ENCODE measurements at regions not wholly inside any gene's neighbourhood (a gene's known extent, or its start where the extent isn't known, plus 50 kb on each side); places are given as distances from the start of the nearest gene placed in this dataset.
"Not testable (repeated sequence)": the region's sequence is repeated elsewhere in the genome, so short reads cannot be mapped to it uniquely, and the experiment has no call there.

DNA sequence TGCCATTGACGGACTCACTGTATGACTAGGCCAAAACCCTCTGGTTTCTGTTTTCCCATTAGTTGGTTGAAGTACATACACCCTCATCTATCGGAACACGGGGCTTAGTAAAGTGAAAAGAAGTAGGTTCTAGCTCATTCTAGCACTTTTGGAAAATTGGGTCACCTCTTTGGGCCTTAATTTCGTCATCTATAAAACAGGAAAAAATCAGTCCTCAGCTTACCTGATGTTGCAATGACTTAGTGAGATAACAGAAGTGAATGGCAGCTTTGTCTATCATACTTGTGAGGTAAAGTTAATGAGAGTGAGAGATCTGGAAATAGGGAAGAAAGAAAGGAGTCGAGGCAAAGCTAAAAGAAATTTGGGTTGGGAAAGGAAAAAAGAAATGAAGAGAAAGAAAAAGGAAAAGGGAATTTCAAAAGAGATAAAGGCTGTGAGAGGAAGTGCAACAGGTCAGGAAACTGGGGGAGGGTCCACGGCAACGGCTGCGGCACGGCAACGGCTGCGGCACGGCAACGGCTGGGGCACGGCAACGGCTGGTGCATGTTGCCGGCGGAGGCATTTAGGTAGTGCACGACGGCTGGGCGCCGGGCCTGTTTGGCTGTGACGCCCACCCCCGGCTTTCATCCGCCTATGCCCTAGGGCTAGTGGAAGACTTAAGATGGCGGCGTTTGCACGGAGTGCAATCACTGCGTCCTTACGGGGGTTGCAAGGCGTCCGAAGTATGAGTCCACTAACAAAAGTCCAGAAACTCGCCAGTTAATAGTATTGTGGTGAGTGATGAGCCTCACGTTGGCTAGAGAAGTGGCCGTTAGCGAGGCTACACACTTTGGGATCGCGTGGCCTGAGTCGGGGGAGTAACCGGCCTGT, 91.4 kb upstream of the XIST start:
- peak; percentile 86 for DNase-seq

DNA sequence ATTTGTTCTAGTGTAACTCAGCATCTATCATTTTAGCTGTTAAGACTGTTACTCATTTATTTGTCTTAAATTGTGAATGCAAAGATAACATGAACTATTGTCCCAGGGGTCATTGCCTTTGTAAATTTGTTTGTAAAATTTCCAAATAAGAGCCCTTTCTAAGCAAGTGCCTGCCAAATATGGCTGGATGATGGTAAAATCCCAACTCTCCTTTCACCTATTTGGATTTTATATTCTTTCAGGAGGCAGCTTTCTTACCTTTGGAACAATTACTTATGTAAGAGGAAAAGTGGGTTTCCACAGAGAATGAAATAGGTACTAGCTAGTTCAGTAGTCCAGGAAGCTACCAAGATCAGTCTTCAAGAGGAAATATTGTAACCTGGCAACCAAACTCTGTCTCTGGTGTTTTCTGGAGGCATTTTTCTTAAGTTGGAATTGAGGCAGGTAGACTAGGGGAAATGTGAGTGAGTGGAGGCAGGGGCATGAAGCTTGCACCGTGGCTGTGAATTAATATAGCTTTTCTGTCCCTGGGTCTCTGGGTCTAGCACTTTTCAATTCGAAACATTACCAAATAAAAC, 88.5 kb upstream of the XIST start:
- DNase-seq: no peak

DNA sequence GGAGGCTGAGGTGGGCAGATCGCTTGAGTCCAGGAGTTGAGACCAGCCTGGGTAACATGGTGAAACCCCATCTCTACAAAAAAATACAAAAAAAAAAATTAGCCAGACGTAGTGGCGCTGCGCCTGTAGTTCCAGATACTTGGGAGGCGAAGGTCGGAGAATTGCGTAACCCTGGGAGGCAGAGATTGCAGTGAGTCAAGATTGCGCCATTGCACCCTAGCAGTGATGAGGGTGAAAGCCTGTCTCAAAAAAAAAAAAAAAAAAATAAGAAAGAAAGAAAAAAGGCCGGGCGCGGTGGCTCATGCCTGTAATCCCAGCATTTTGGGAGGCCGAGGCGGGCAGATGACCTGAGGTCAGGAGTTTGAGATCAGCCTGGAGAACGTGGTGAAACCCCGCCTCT, 85.3 kb upstream of the XIST start:
- not testable (repeated sequence) for DNase-seq

DNA sequence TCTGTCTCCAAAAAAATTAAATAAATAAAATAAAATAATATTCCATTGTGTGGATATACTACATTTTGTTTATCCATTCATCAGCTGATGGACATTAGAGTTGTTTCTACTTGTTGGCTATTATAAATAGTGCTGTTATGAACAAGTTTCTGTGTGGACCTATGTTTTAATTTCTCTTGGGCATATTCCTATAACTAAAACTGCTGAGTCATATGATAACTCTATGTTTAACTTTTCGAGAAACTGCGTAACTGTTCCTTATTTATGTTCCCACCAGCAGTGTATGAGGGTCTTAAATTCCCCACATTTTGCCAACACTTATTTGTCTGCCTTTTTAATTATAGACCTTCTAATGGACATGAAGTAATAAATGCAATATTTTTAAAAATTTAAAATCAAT, 80.0 kb upstream of the XIST start:
- DNase-seq: no peak

DNA sequence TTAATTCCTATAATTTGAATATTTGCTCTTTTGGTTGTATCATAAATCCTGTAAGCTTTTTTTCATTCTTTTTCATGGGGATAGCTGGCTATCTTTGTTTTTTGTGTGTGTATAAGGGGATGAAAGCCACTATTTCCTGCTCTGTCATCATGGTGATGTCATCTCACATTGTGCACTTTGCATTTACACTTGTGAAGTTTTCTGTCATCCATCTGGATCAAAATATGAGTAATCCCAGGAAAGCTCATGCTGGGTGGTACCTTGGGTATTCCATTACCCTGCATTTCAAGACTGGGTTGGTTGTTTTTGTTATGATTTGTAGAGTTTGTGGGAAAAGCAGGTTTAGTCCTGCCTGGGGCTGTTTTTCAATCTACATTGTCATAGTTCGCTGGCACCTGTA, 77.8 kb upstream of the XIST start:
- no peak for DNase-seq

DNA sequence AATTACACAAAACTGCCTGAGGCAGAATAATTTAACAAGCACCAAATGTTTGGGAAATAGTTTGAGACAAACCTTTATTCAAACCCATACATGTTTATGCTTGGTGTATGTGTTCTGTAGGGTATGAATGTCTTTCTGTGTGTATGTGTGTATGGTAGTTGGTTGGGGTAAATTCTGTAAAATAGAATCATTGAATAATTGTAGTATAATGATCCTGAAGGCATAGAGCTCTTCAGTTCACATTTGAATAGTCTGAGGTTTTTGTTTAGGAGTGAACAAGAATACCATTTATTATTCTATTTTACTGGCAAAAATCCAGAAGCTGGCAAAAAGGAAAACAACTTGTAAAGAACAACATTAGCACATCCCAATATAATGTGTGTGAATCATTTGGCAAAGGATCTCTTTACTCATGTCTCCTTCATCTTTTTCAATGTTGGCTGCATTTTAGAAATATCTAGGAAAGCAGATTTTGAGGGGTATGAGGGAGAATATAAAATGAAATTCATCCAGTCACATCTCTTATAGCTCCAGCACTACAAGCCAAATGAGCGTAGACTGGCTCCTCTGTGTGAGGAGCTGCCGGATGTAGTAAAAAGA, 70.4 kb upstream of the XIST start:
- peak; percentile 23 for DNase-seq

DNA sequence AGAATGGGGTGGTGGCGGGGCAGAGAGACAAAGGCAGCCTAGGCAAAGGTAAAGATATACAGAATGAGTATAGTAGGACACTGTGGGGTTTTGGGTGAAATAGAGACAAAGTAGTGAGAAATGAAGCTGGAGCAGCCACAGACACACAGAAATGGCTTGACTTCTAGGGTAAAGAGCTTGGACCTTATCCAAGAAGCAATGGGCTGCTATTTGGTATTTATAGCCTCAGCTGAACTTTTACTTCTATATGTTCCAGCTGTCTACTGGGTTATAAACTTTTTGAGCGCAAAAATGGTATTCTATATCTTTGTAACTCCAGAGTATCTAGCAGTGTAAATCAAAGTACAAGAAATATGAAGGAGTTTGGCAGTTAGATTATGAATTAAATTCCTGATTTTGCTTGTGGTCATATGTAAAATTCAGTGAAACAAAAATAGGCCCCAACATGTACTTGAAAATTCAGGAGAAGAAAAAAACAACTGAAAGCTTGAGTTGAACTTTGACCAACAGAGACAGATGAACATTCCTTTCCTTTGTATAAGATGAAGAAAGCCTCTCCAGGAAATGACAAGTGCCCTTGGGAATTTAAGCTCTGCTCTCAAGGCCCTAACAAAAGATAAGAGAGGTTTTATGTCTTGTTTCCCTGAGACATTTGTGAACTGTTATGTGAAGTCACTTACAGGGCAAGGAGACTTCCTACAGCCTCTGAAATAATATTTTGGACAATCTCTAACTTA, 64.6 kb upstream of the XIST start:
- peak; percentile 87 for DNase-seq

DNA sequence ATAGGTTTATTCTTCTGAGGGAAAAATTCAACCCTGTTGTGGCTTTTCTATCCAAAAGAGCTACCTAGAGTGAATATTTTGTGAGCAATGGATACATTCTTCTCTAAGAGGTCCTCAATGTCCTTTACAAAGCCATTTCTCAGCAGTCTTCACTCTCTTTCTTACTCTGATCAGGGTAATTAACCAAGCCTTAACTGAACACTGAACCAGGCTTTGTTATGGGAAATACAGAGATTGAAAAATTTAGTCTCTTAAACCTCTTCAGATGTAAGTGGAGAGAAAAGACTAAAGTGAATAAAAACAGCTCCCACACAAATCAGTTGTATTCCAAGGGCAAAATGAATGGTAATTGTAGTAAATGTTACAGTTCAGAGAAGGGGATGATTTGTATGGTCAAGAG, 64.0 kb upstream of the XIST start:
- DNase-seq: no peak

DNA sequence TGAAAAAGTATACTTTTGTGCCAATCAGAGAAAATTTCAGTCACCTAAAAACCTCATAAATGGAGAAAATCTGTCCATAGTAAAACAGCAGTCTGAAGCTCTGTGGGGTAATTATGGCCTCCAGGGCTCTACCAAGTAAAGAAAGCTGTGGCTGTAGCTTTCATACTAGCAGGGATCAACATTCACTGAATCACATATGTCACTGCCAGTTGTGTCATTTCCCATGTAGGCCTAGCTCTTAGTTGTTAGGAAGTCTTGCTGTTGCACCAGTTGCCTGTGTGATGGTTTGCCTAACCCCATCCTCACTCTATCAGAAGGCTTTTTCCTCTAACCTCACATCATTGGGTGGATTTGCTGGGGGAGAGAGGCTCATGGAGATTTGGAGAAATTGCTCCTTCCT, 62.3 kb upstream of the XIST start:
- not testable (repeated sequence) for DNase-seq

DNA sequence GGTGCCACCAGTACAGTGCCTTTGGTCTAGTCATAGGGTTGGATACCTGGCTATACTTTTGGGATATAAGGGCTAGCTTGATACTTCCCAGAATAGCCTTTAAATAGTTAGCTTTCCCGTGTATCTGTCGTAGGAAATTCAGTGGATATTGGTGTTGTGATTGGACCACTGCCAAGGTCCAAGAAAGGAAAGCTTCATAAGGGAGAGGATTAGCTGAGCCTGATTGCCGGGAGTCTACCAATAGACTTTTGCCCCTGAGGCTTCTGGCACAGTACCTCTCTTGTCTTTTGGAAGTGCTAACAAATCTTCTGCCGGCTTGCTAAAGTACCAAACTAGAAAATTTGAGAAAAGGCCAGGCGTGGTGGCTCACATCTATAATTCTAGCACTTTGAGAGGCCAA, 61.1 kb upstream of the XIST start:
- peak; percentile 15 for DNase-seq

DNA sequence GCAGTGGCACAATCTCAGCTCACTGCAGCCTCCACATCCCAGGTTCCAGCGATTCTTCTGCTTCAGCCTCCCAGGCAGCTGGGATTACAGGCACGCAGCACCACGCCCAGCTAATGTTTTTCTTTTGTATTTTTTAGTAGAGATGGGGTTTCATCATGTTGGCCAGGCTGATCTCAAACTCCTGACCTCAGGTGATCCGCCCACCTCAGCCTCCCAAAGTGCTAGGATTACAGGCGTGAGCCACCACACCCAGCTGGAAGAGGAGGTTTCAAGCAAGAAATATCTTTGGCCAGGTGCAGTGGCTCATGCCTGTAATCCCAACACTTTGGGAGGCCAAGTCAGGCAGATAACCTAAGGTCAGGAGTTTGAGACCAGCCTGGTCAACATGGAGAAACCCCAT, 59.4 kb upstream of the XIST start:
- not testable (repeated sequence) for DNase-seq

DNA sequence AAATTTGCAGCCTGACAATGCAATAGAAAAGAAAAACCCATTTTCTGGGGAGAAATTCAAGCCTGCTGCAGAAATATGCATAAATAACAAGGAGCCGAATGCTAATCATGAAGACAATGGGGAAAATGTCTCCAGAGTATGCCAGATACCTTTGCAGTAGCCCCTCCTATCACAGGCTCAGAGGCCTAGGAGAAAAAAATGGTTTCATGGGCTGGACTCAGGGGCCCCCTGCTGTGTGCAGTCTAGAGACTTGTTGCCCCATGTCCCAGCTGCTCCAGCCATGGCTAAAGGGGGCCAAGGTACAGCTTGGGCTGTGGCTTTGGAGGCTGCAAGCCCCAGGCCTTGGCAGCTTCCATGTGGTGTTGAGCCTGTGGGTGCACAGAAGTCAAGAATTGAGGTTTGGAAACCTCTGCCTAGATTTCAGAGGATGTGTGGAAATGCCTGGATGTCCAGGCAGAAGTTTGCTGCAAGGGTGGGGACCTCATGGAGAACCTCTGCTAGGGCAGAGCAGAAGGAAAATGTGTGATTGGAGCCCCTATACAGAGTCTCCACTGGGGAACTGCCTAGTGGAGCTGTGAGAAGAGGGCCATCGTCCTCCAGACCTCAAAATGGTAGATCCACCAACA, 53.3 kb upstream of the XIST start:
- not testable (repeated sequence) for DNase-seq

DNA sequence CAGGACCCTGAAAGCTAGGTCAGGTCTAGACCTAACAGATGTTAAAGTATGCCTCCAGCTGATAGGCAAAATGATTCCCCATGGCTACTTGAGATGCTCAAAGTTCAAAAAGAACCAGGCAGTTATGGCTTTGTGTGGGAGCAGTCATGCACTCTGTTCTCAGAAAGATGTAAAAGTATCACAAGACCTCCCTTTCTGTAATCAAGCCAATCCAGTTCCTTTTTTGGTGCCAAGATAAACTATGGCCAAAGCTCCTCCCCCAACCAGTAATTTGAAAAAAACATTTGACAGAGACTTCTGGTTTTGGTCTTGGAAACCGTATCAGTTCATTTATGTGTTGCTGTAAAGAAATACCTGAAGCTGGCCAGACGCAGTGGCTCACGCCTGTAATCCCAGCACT, 51.4 kb upstream of the XIST start:
- DNase-seq: no peak

All from fibroblast of skin of scalp (primary cell).